ENCODE measurements at regions not wholly inside any gene's neighbourhood (a gene's known extent, or its start where the extent isn't known, plus 50 kb on each side); places are given as distances from the start of the nearest gene placed in this dataset.
"Not testable (repeated sequence)": the region's sequence is repeated elsewhere in the genome, so short reads cannot be mapped to it uniquely, and the experiment has no call there.

GRCh38 chr6:19934996-19935591 is 97.9 kb downstream of the ID4 start:
- TF ChIP-seq CTCF (IDR thresholded peaks at IDR 0.05; ENCODE audit: borderline replicate concordance, control extremely low read depth, extremely low read depth, insufficient read depth, missing control alignments) = no peak

GRCh38 chr6:19939321-19939720 is 102.2 kb downstream of the ID4 start:
- in situ Hi-C loops (cut with MboI; ENCODE audit: low sequenced_read_pairs, unreplicated experiment); DNase-seq (ENCODE audit: low spot score): not testable (repeated sequence)

More at GRCh38 chr6:19934996-19935591, 97.9 kb downstream of the ID4 start:
- in situ Hi-C loops (cut with MboI; ENCODE audit: low sequenced_read_pairs, unreplicated experiment) = no loop called here
- DNase-seq (ENCODE audit: low spot score) = no peak

- DNase-seq (ENCODE audit: low spot score); in situ Hi-C loops (cut with MboI; ENCODE audit: low sequenced_read_pairs, unreplicated experiment): not testable (repeated sequence)
Measured at GRCh38 chr6:19939926-19940325, 102.8 kb downstream of the ID4 start.

- in situ Hi-C loops (cut with MboI; ENCODE audit: low sequenced_read_pairs, unreplicated experiment) = no loop called here
- TF ChIP-seq CTCF (IDR thresholded peaks at IDR 0.05; ENCODE audit: borderline replicate concordance, control extremely low read depth, extremely low read depth, insufficient read depth, missing control alignments) = no peak
- DNase-seq (ENCODE audit: low spot score) = no peak
Measured at GRCh38 chr6:19943042-19943441, 105.9 kb downstream of the ID4 start.

GRCh38 chr6:19945843-19946358 is 108.7 kb downstream of the ID4 start:
- in situ Hi-C loops (cut with MboI; ENCODE audit: low sequenced_read_pairs, unreplicated experiment) = no loop called here
- DNase-seq (ENCODE audit: low spot score) = no peak
- no peak for TF ChIP-seq CTCF (IDR thresholded peaks at IDR 0.05; ENCODE audit: borderline replicate concordance, control extremely low read depth, extremely low read depth, insufficient read depth, missing control alignments)

- DNase-seq (ENCODE audit: low spot score) = no peak
- no peak for TF ChIP-seq CTCF (IDR thresholded peaks at IDR 0.05; ENCODE audit: borderline replicate concordance, control extremely low read depth, extremely low read depth, insufficient read depth, missing control alignments)
- in situ Hi-C loops (cut with MboI; ENCODE audit: low sequenced_read_pairs, unreplicated experiment) = no loop called here
Measured at GRCh38 chr6:19949155-19949554, 112.0 kb downstream of the ID4 start.

- in situ Hi-C loops (cut with MboI; ENCODE audit: low sequenced_read_pairs, unreplicated experiment) = no loop called here
- no peak for TF ChIP-seq CTCF (IDR thresholded peaks at IDR 0.05; ENCODE audit: borderline replicate concordance, control extremely low read depth, extremely low read depth, insufficient read depth, missing control alignments)
- no peak for DNase-seq (ENCODE audit: low spot score)
Measured at GRCh38 chr6:19964115-19964514, 126.9 kb downstream of the ID4 start.

- no peak for TF ChIP-seq CTCF (IDR thresholded peaks at IDR 0.05; ENCODE audit: borderline replicate concordance, control extremely low read depth, extremely low read depth, insufficient read depth, missing control alignments)
- in situ Hi-C loops (cut with MboI; ENCODE audit: low sequenced_read_pairs, unreplicated experiment) = no loop called here
- no peak for DNase-seq (ENCODE audit: low spot score)
Measured at GRCh38 chr6:19968201-19968600, 131.0 kb downstream of the ID4 start.

Data from GM13976 (cell line).